ENCODE measurements at regions not wholly inside any gene's neighbourhood (a gene's known extent, or its start where the extent isn't known, plus 50 kb on each side); places are given as distances from the start of the nearest gene placed in this dataset.

- TF ChIP-seq CTCF (conservative IDR thresholded peaks at IDR 0.05; ENCODE audit: low read length) = no peak
- no peak for TF ChIP-seq EZH2phosphoT487 (IDR thresholded peaks at IDR 0.05; ENCODE audit: borderline replicate concordance)
These were observed 182.6 kb downstream of the SUDS3 start for GRCh38 chr12:118558941-118559340.
